ENCODE measurements at regions not wholly inside any gene's neighbourhood (a gene's known extent, or its start where the extent isn't known, plus 50 kb on each side); places are given as distances from the start of the nearest gene placed in this dataset.

GRCh38 chr17:33964344-33964979 is 290.6 kb upstream of the CCL2 start (continued):
- TF ChIP-seq BCL3 (IDR thresholded peaks at IDR 0.05; ENCODE audit: borderline replicate concordance, insufficient read depth, low read depth, low read length, poor library complexity, severe bottlenecking) (no peak), STAT1 (conservative IDR thresholded peaks at IDR 0.05) (no peak), BCLAF1 (IDR thresholded peaks at IDR 0.05) (no peak)

GRCh38 chr17:33966410-33967059 is 288.6 kb upstream of the CCL2 start:
- Histone ChIP-seq H3K36me3 (ENCODE audit: control insufficient read depth in 2 of 2, insufficient read depth in 2 of 2, low read length in 1 of 2) (no peaks in the 10 kb centered on the region), H3K79me2 (ENCODE audit: control insufficient read depth, insufficient read depth, low read length) (no peaks in the 10 kb centered on the region), H3K27ac (ENCODE audit: control insufficient read depth, insufficient read depth) (no peak overlapping the region), H3K27me3 (replicated peaks in 1 of 2; ENCODE audit: control insufficient read depth in 2 of 2, insufficient read depth in 2 of 2, low read length in 1 of 2) (no peaks in the 10 kb centered on the region), H2AFZ (ENCODE audit: control insufficient read depth, low read depth, low read length) (no peak overlapping the region), H4K20me1 (ENCODE audit: control insufficient read depth, insufficient read depth) (no peaks in the 10 kb centered on the region), H3K9ac (ENCODE audit: control insufficient read depth, insufficient read depth, low read length) (no peak overlapping the region), H3K4me1 (ENCODE audit: control insufficient read depth, insufficient read depth, low read length) (peaks cover 49% of the 10 kb centered on the region), H3K9me3 (replicated peaks; ENCODE audit: control insufficient read depth, insufficient read depth, low read length) (no peaks in the 10 kb centered on the region), H3K4me2 (ENCODE audit: control insufficient read depth, insufficient read depth) (no peak overlapping the region), H3K4me3 (no peak overlapping the region)
- ChIA-PET CTCF (no interaction called here), POLR2A (no interaction called here), RAD21 (ENCODE audit: unreplicated experiment) (no interaction called here), SMC1A (ENCODE audit: uncharacterized antibody, unreplicated experiment) (interaction anchor here (1.9 kb wide), 1 partner anchor 14 kb away, joined by 5 read pairs; no protein-coding TSS in a partner anchor)
- in situ Hi-C loops (cut with MboI) (no loop called here), intact Hi-C loops (cut with micrococcal nuclease; ENCODE audit: unreplicated experiment) (loop anchor here (10.0 kb wide), 1 partner anchor 408 kb away; no protein-coding TSS in a partner anchor)
- no peak for ATAC-seq
- FAIRE-seq, result no peak
- DNase-seq (ENCODE audit: low read depth, low spot score), result no peak
- no TSS peak for BruUV-seq (replicated peaks)
- 99% methylated on average over 9 of the region's 9 CpGs for WGBS (ENCODE audit: insufficient coverage, insufficient replicate concordance, low lambda C conversion rate, missing lambda C conversion rate)
- TF ChIP-seq NFIC (IDR thresholded peaks at IDR 0.05; ENCODE audit: low read depth, low read length) (no peak), TCF3 (IDR thresholded peaks at IDR 0.05; ENCODE audit: borderline replicate concordance, insufficient read depth, low read depth, low read length) (no peak), ATF3 (IDR thresholded peaks at IDR 0.05; ENCODE audit: borderline replicate concordance, extremely low read depth, low read depth, low read length) (no peak), JUNB (IDR thresholded peaks at IDR 0.05) (no peak), GATAD2B (conservative IDR thresholded peaks at IDR 0.05; ENCODE audit: low read depth) (no peak), CREB1 (IDR thresholded peaks at IDR 0.05; ENCODE audit: low read depth) (no peak), BHLHE40 (IDR thresholded peaks at IDR 0.05; ENCODE audit: borderline replicate concordance in 1 of 2, low read depth in 2 of 2, low read length in 1 of 2) (no peak), MEF2B (IDR thresholded peaks at IDR 0.05; ENCODE audit: partially characterized antibody, poor library complexity, severe bottlenecking) (no peak), ASH2L (IDR thresholded peaks at IDR 0.05; ENCODE audit: borderline replicate concordance, low read depth) (no peak), EP300 (IDR thresholded peaks at IDR 0.05; ENCODE audit: borderline replicate concordance in 1 of 2, control insufficient read depth in 1 of 2, low read depth in 2 of 2, low read length in 2 of 2) (no peak), RUNX3 (IDR thresholded peaks at IDR 0.05; ENCODE audit: low read length) (no peak), ESRRA (IDR thresholded peaks at IDR 0.05; ENCODE audit: low read length) (no peak), NBN (IDR thresholded peaks at IDR 0.05) (no peak), RAD21 (IDR thresholded peaks at IDR 0.05; ENCODE audit: insufficient read depth, low read depth, low read length) (no peak), MTA2 (IDR thresholded peaks at IDR 0.05; ENCODE audit: low read depth) (no peak)

Measured in GM12878 (cell line).